Epithelial cell of esophagus (primary cell): ENCODE measurements at regions not wholly inside any gene's neighbourhood (a gene's known extent, or its start where the extent isn't known, plus 50 kb on each side); places are given as distances from the start of the nearest gene placed in this dataset.
"Not testable (repeated sequence)": the region's sequence is repeated elsewhere in the genome, so short reads cannot be mapped to it uniquely, and the experiment has no call there.

Experiments used
- DNase-seq: peaks from one replicate; pipeline ENCODE4 v3.0.0; 2010; ENCODE audit warnings: low read depth
- H3K4me3 ChIP-seq: 2 replicates; pipeline ENCODE4 v1.5.1; 2011; ENCODE audit warnings: mild to moderate bottlenecking, low read length, control low read depth
- CTCF ChIP-seq: IDR thresholded peaks from 2 replicates; pipeline ENCODE4 v1.5.1; 2011; ENCODE audit warnings: low read depth, mild to moderate bottlenecking, low read length, control low read depth, inconsistent platforms; ENCODE audit not compliant: insufficient read depth; ENCODE audit errors: missing control alignments

- DNase-seq, H3K4me3 ChIP-seq: not testable (repeated sequence)
Observed at GRCh38 chr12:64552510-64552909, 57.8 kb upstream of the RASSF3 start.

DNA sequence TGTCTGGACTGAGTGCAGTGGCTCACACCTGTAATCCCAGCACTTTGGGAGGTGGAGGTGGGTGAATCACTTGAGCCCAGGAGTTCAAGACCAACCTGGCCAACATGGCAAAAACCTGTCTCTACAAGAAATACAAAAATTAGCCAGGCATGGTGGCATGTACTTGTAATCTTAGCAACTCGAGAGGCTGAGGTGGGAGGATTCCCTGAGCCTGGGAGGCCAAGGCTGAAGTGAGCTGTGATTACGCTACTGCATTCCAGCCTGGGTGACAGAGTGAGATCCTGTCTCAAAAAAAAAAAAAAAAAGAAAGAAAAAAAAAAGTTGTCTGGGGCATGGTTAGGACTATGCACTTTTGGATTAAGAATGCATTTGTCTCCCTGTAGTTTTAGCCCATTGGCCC lies 56.6 kb upstream of the RASSF3 start:
- DNase-seq, H3K4me3 ChIP-seq: not testable (repeated sequence)

DNA sequence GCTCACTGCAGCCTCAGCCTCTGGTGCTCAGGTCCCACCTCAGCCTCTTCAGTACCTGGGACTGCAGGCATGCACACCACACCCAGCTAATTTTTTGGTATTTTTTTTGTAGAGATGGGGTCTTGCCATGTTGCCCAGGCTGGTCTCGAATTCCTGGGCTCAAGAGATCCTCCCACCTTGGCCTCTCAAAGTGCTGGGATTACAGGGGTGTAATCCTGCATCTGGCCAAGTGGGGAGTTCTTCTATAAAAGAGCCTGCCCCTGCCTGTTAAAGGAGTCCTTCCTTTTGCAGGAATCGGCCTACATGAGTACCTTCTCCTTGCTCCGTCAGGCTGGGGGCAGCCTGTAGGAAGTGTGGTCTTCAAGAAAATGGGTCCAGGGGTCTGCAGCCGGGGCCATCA lies 54.1 kb upstream of the RASSF3 start:
- no peak for TF ChIP-seq CTCF
- no peak overlapping the region for H3K4me3 ChIP-seq
- DNase-seq = no peak

DNA sequence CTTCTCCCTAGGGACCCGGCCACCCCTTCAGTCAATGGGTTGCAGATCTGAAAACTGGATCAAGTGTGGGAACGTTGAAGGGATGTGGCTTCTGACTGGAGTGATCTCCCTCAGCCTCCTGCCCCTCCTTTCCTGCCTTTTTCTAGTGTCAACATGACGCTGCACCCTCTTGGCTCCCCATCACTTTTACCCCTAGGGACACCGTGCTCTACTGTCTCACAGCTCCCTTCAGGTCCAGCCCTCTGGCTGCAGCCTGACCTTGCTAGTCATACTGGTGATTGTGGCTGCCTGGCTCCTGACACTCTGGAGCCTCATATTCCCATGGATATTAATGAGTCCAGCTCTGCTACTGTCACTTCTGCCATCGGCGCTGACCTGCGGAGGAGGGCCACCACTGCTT lies 51.5 kb upstream of the RASSF3 start:
- no peak for TF ChIP-seq CTCF
- H3K4me3 ChIP-seq = no peak overlapping the region
- no peak for DNase-seq

- DNase-seq = peak; percentile 81
- no peak overlapping the region for H3K4me3 ChIP-seq
- no peak for TF ChIP-seq CTCF
Observed at GRCh38 chr12:64560396-64561301, 49.6 kb upstream of the RASSF3 start.
